ENCODE measurements at regions not wholly inside any gene's neighbourhood (a gene's known extent, or its start where the extent isn't known, plus 50 kb on each side); places are given as distances from the start of the nearest gene placed in this dataset.
"Not testable (repeated sequence)": the region's sequence is repeated elsewhere in the genome, so short reads cannot be mapped to it uniquely, and the experiment has no call there.

DNA sequence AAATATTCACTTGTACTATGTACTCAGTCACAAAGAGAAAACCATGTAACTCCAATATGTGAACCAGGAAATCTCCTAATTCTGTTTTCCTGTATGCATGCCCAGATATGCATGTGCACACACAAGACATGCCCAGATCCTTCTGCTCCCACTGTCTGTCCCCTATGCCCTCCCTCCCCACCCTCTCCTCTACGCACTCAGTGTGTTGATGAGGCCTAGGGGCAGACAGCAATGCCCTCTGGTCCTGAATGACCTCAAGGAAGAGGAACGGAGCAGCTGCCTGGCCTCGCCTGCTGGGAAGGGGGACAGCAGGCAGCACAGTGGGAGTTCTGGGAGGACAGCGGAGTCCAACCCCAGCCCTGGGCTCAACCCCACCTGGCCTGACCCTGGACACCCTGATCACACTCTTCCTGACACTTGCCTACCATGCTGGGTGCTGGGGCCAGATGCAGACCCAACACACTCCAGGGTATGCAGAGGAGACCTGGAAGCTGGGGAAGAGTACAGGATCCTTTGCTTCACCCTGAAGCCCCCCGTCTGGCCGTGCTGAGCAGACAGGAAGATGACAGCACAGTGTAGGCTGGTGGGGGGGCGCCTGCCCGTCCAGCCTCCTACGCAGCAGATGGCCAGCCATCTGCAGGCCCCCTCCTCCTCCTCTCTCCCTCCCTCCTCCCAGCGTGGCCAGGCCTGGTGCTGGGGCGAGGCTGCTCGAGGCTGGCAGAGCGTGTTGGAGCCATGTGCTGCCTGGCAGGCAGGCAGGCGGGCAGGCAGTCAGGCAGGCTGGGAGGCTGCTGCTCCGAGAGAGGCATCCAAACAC lies 106.6 kb upstream of the NCOR2 start:
- DNase-seq (ENCODE audit: low read depth) = no peak
- TF ChIP-seq, protein P1, sequence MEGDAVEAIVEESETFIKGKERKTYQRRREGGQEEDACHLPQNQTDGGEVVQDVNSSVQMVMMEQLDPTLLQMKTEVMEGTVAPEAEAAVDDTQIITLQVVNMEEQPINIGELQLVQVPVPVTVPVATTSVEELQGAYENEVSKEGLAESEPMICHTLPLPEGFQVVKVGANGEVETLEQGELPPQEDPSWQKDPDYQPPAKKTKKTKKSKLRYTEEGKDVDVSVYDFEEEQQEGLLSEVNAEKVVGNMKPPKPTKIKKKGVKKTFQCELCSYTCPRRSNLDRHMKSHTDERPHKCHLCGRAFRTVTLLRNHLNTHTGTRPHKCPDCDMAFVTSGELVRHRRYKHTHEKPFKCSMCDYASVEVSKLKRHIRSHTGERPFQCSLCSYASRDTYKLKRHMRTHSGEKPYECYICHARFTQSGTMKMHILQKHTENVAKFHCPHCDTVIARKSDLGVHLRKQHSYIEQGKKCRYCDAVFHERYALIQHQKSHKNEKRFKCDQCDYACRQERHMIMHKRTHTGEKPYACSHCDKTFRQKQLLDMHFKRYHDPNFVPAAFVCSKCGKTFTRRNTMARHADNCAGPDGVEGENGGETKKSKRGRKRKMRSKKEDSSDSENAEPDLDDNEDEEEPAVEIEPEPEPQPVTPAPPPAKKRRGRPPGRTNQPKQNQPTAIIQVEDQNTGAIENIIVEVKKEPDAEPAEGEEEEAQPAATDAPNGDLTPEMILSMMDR (IDR thresholded peaks at IDR 0.05; ENCODE audit: insufficient read depth, low read length) = no peak

DNA sequence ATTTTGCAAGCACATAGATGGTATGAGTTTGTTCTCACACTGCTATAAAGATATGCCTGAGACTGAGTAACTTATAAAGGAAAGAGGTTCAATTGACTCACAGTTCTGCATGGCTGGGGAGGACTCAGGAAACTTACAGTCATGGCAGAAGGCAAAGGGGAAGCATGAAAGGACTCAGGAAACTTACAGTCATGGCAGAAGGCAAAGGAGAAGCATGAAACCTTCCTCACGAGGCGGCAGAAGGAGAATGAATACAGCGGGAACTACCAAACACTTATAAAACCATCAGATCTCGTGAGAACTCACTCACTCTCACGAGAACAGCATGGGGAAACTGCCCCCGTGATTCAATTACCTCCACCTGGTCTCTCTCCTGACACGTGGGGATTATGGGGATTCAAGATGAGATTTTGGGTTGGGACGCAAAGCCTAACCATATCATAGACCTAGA lies 101.9 kb upstream of the NCOR2 start:
- not testable (repeated sequence) for DNase-seq (ENCODE audit: low read depth); H3K4me3 ChIP-seq (ENCODE audit: low read depth, low read length)

More for the DNA sequence above, 106.6 kb upstream of the NCOR2 start:
- no peak overlapping the region for H3K4me3 ChIP-seq (ENCODE audit: low read depth, low read length)

DNA sequence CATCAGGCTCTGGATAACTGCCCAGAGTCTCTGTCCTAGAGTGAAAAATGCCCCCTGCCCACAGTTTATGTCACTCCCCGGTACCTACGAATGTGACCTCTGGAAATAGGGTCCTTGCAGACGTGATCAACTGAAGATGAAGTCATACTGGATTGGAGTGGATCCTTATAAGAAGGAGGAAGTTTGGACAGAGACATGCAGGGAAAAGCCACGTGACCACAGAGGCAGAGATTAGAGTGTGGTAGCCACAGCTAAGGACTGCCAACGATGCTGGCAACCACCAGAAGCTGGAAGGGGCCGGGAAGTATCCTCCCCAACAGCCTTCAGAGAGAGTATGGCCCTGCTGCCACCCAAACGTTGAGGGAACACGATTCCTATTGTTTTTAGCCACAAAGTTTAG lies 101.2 kb upstream of the NCOR2 start:
- DNase-seq (ENCODE audit: low read depth) = peak; percentile 67
- TF ChIP-seq, protein P1 (IDR thresholded peaks at IDR 0.05; ENCODE audit: insufficient read depth, low read length) = no peak
- H3K4me3 ChIP-seq (ENCODE audit: low read depth, low read length) = no peak overlapping the region

DNA sequence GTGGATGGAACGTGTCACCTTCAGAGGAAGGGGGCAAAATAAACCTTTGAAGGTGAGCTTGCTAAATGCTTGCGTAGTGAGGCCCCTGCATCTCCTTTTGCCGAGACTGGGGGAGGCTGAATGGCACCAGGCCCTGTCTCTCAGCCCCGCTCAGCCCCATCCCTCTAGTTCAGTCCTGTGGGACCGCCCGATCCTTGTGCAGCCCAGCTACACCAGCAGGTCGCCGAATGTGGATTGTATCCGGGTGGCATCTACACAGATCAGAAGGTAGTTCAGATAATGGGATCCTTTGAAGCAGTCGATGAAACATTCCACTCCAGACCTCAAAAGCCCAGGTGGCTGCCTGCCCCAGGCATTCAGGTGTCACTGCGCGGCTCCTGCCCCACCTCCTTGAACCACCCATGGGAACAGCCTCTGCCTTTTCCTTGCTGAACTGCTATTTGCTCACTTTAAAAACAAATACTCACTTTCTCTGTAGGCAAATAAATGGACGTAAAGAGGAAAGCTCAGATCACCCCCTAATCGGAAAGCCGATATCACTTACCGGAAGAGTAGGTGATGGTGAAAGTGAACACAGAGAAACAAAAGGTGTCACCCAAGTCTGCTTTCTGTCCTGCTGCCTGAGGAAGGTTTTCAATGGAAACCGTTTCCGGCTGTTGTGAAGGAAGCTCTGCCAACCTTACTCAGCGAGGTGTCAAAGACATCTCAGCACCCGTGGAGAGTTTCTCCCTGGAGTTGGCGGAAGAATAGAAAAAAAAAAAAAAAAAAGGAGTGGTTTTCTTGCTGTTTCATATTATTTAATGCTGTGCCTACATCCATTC lies 100.3 kb upstream of the NCOR2 start:
- no peak overlapping the region for H3K4me3 ChIP-seq (ENCODE audit: low read depth, low read length)
- no peak for DNase-seq (ENCODE audit: low read depth)
- TF ChIP-seq, protein P1 (IDR thresholded peaks at IDR 0.05; ENCODE audit: insufficient read depth, low read length) = no peak

DNA sequence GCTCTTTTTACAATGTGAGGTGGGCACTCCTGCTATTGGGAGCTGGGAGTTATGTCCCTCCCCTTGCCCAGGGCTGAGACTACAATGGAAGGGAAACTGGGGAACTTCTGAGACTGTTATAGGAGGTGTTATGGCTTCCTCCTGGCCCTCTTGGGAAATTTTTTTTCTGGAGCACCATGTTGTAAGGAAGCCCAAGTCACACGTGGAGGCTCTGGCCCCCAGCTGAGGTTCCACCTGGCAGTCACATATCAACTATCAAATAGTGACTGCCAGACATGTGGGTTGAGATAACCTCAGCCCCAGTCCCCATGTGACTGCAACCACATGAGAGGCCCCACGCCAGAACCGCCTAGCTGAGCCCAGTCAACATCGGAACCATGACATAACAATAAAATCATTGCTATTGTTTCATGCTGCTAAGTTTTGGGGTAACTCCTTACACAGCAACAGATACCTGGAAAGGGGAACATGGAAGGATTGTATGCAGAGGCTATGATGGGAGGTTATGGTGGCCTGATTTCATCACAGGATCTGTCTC lies 99.4 kb upstream of the NCOR2 start:
- no peak overlapping the region for H3K4me3 ChIP-seq (ENCODE audit: low read depth, low read length)
- DNase-seq (ENCODE audit: low read depth) = no peak
- TF ChIP-seq, protein P1 (IDR thresholded peaks at IDR 0.05; ENCODE audit: insufficient read depth, low read length) = no peak

DNA sequence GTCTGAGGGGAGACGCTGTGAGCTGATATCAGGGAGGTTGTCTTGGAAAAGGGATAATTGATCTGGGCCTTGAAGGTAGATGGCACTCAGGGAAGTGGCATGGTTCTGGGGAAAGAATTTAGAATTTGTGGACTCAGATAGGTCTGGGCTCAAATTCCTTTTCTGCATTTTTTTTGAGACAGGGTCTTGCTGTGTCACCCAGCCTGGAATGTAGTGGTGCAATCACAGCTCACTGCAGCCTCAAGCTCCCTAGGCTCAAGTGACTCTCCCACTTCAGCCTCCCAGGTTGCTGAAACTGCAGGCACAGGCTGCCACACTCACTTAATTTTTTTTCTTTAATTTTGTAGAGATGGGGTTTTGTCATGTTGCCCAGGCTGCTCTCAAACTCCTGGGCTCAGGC lies 98.1 kb upstream of the NCOR2 start:
- peak; percentile 57 for DNase-seq (ENCODE audit: low read depth)
- TF ChIP-seq, protein P1 (IDR thresholded peaks at IDR 0.05; ENCODE audit: insufficient read depth, low read length) = no peak

More for the DNA sequence above, 98.1 kb upstream of the NCOR2 start:
- no peak overlapping the region for H3K4me3 ChIP-seq (ENCODE audit: low read depth, low read length)

Measured in fibroblast of the aortic adventitia (primary cell).